HUES48 (cell line): ENCODE measurements at regions not wholly inside any gene's neighbourhood (a gene's known extent, or its start where the extent isn't known, plus 50 kb on each side); places are given as distances from the start of the nearest gene placed in this dataset.

Experiments used
- H3K27ac ChIP-seq: one replicate; pipeline ENCODE4 v1.7.0; 2013; ENCODE audit warnings: low read depth, low read length, inconsistent platforms
- H3K27me3 ChIP-seq: 2 replicates; pipeline ENCODE4 v1.6.1; 2013; ENCODE audit warnings: mild to moderate bottlenecking, low read length; ENCODE audit not compliant: control insufficient read depth, insufficient read depth
- H3K36me3 ChIP-seq: 2 replicates; pipeline ENCODE4 v1.6.1; 2013; ENCODE audit warnings: low read length; ENCODE audit not compliant: control insufficient read depth, insufficient read depth
- H3K4me1 ChIP-seq: 2 replicates; pipeline ENCODE4 v1.6.1; 2013; ENCODE audit warnings: mild to moderate bottlenecking, low read length; ENCODE audit not compliant: control insufficient read depth, insufficient read depth
- H3K4me3 ChIP-seq: 2 replicates; pipeline ENCODE4 v1.5.1; 2013; ENCODE audit warnings: mild to moderate bottlenecking, low read depth, low read length
- H3K9ac ChIP-seq: 2 replicates; pipeline ENCODE4 v1.6.1; 2013; ENCODE audit warnings: mild to moderate bottlenecking, low read depth, low read length, moderate library complexity
- H3K9me3 ChIP-seq: 2 replicates; pipeline ENCODE4 v1.6.1; 2013; ENCODE audit warnings: low read length; ENCODE audit not compliant: control insufficient read depth, insufficient read depth

DNA sequence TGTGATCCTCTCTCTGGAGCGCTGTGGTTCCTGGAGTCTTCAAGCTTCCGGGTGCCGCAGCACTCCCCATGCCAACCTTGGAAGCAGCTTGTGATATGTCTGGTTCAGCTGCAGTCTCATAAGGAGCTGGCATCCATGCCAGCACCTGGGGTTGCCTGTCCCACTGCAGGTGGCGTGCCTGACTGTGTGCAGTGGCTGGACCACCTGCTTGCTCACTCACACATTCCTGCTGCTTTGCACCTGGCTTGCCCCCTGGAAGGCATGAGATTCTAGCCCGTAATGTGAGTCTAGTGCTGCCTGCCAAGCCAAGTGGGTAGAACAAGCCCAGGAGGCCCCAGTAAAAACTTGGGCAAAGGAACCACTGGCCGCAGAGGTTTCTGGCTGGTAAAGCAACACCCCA lies 687.2 kb upstream of the AADAT start:
- Histone ChIP-seq H3K27ac (no peak overlapping the region), H3K36me3 (no peaks in the 10 kb centered on the region), H3K4me1 (no peaks in the 10 kb centered on the region), H3K27me3 (no peaks in the 10 kb centered on the region), H3K4me3 (no peak overlapping the region), H3K9me3 (no peaks in the 10 kb centered on the region), H3K9ac (no peak overlapping the region)

DNA sequence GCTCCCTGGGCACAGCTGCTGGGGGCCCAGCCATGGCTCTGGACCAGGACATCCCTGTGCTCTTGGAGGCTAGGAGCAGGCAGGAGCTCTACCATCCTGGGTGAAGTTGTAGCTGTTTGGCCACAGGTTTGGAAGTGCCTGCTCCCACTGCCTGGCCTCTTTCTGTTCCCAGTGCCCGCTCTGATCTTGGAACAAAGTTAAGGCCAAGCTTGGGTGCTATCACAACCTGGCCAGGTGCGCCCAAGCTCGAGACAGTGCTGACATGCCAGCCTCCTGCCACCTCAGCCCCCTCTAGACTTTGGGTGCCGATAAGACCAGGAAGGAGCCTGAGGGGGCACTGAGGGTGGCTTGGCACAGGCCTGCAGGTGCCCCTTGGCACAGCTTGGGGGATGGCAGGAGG lies 686.1 kb upstream of the AADAT start:
- Histone ChIP-seq H3K27ac (no peak overlapping the region), H3K9ac (no peak overlapping the region), H3K9me3 (no peaks in the 10 kb centered on the region), H3K4me3 (no peak overlapping the region), H3K27me3 (no peaks in the 10 kb centered on the region), H3K36me3 (no peaks in the 10 kb centered on the region), H3K4me1 (no peaks in the 10 kb centered on the region)

DNA sequence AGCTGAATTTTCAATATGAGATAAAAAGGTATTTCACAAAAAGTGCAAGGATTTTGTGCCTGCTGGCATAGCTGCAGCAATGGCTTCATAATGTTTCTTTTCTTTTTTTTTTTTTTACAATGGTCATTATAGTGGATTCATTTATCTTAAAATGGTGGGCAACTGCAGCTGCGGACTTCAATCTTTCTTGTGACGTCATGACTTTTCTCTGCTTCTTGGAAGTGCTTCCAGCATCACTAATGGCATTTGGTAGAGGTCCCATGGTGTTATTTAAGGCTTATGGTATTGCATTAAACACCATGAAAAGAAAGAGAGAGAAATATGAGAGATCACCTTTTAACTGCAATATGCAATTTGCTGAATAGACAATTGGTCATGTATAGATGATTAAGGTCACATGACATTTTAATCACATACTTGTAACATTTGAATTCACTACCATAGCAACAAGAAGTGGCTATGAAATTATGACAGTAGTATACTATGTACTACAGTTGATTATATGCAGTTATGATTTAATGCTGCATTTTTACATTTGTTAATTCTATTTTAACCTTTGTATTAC lies 684.0 kb upstream of the AADAT start:
- H3K4me1 ChIP-seq: no peaks in the 10 kb centered on the region
- H3K27me3 ChIP-seq: no peaks in the 10 kb centered on the region
- no peak overlapping the region for H3K9ac ChIP-seq
- no peaks in the 10 kb centered on the region for H3K9me3 ChIP-seq
- no peaks in the 10 kb centered on the region for H3K36me3 ChIP-seq
- no peak overlapping the region for H3K4me3 ChIP-seq
- H3K27ac ChIP-seq: no peak overlapping the region

DNA sequence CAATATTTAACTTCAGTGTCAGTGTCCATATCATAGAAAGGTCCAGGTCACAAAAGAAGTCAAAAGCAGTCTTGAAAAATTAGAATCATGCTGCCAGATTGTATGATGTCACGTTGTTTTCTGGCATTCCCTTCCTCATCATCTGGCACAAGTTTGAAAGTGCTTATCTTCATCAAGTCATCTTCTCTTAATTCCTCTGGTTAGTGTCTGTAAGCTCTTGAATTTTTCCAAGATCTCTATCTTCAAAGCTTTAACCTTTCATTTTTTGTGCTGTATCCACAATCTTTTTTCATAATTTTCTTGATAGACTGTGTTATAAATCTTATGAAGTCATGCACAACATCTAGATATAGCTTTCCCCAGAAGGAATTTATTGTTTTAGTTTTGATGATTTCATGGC lies 682.7 kb upstream of the AADAT start:
- Histone ChIP-seq H3K4me3 (no peak overlapping the region), H3K9ac (no peak overlapping the region), H3K9me3 (no peaks in the 10 kb centered on the region), H3K27ac (no peak overlapping the region), H3K4me1 (no peaks in the 10 kb centered on the region), H3K27me3 (no peaks in the 10 kb centered on the region), H3K36me3 (no peaks in the 10 kb centered on the region)

DNA sequence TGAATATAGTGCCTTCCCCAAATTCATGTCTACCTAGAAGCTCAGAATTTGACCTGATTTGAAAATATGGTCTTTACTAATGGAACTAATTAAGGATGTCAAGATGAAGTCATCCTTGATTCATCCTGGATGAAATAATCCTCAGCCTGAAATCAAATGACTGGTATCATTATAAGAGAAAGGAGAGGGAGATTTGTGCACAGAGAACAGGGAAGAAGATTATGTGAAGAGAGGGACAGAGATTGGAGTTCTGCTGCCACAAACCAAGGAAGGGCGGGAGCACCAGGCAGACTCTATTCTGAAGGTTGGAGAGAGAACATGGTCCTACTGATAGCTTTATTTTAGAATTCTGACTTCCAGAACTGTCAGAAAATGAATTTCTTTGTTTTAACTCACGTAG lies 680.9 kb upstream of the AADAT start:
- H3K4me3 ChIP-seq: no peak overlapping the region
- no peak overlapping the region for H3K27ac ChIP-seq
- no peak overlapping the region for H3K9ac ChIP-seq
- H3K36me3 ChIP-seq: no peaks in the 10 kb centered on the region
- H3K4me1 ChIP-seq: no peaks in the 10 kb centered on the region
- H3K27me3 ChIP-seq: no peaks in the 10 kb centered on the region
- H3K9me3 ChIP-seq: no peaks in the 10 kb centered on the region

DNA sequence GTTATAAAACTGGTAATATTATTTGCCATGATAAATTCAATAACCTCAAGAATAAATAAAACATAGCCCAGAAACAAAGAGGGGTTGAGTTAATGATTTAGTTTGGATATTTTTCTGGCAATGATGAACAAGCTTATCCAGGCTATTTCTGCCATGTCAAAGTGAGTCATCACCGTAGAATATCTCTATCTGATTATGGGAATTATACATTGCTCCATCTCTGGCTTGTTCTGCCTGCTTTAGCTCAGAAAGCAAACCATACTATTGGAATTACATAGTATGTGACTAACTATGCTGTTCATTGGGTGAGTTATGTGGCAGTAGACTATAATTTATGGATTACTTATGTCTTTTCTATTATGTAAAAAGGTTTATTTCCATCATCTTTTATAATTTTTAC lies 680.1 kb upstream of the AADAT start:
- no peaks in the 10 kb centered on the region for H3K36me3 ChIP-seq
- H3K4me1 ChIP-seq: no peaks in the 10 kb centered on the region
- H3K27ac ChIP-seq: no peak overlapping the region
- no peak overlapping the region for H3K4me3 ChIP-seq
- H3K27me3 ChIP-seq: no peaks in the 10 kb centered on the region
- no peaks in the 10 kb centered on the region for H3K9me3 ChIP-seq
- H3K9ac ChIP-seq: no peak overlapping the region

DNA sequence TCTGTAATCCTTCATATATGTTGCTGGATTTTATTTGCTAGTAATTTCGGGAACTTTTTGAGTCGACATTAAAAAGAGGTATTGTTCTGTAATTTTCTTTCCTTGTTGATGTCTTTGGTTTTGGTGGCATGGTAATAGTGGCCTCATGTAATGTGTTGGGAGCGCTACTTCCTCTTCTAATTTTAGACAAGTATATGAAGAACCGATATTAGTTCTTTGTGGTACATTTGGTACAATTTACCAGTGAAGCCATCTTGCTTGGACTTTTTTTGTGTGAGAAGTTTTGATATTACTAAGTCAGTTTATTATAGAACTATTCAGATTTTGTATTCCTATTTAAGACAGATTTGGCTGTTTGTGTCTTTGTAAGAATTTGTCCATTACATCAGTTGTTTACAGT lies 669.2 kb upstream of the AADAT start:
- H3K27ac ChIP-seq: no peak overlapping the region
- H3K9me3 ChIP-seq: peaks cover 11% of the 10 kb centered on the region
- no peaks in the 10 kb centered on the region for H3K27me3 ChIP-seq
- H3K4me1 ChIP-seq: no peaks in the 10 kb centered on the region
- H3K9ac ChIP-seq: no peak overlapping the region
- no peak overlapping the region for H3K4me3 ChIP-seq
- no peaks in the 10 kb centered on the region for H3K36me3 ChIP-seq

DNA sequence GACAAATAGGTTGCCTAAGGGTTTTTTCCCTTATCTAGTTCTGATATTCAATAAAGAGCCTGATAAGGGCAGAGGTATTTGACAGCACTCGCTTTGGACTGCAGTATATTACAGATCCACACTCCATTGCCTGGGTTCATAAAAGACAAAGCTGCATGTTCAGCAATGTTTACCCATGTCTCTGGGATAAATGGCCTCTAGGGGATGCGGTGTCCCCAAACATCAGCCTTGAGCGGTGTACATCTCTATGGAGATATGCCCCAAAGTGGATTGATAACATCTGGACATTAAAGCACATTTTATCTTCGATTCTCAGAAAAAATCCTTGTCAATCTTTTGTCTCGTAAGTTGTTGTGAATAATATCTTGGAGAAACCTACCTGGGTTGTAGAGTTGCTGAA lies 660.8 kb upstream of the AADAT start:
- Histone ChIP-seq H3K27me3 (no peaks in the 10 kb centered on the region), H3K27ac (no peak overlapping the region), H3K9me3 (peaks cover 11% of the 10 kb centered on the region), H3K4me3 (no peak overlapping the region), H3K9ac (no peak overlapping the region), H3K36me3 (no peaks in the 10 kb centered on the region), H3K4me1 (peaks cover 6% of the 10 kb centered on the region; the same call in 1 of the 2 replicates)

DNA sequence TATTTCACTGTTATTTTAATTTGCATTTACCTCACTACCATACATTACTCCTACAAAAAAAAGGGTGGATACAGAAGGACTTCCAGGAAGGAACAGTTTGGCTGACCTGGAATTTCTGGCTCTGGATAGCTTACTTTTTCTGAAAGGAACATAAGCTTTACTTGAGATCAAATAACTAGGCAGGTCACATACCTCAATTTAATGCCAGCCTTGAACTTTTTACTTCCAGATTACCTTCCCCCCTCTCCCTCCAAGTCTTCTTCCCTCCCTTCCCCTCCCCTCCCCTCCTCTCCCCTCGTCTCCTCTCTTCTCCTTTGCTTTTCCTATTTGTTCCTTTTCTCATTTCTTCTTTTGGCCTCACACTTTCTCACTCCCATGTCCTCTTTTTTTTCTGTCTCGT lies 659.2 kb upstream of the AADAT start:
- Histone ChIP-seq H3K27me3 (no peaks in the 10 kb centered on the region), H3K4me3 (no peak overlapping the region), H3K9me3 (no peaks in the 10 kb centered on the region), H3K36me3 (no peaks in the 10 kb centered on the region), H3K27ac (no peak overlapping the region), H3K9ac (no peak overlapping the region), H3K4me1 (peaks cover 6% of the 10 kb centered on the region; the same call in 1 of the 2 replicates)

DNA sequence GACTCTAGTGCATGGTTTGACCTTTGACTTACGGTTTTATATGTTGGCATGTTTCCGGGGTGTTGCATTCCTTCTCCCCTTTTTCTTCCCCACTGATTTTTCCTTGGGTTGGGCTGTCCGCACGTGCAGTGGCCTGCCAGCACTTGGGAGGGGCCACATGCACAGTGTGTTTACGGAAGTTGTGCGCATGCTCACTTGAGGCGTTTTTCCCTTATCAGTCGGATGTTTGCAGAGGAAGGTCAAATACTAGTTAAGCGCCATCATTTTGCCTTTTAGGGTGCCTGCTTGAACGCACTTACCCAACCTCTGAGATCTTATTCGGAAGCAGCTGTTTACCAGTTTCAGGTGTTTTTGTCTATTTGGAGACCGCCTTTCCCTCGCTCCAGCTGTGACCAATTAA lies 653.9 kb upstream of the AADAT start:
- no peaks in the 10 kb centered on the region for H3K27me3 ChIP-seq
- no peak overlapping the region for H3K4me3 ChIP-seq
- H3K36me3 ChIP-seq: no peaks in the 10 kb centered on the region
- H3K9ac ChIP-seq: no peak overlapping the region
- peaks cover 15% of the 10 kb centered on the region; the same call in 1 of the 2 replicates for H3K4me1 ChIP-seq
- H3K9me3 ChIP-seq: no peaks in the 10 kb centered on the region
- no peak overlapping the region for H3K27ac ChIP-seq

DNA sequence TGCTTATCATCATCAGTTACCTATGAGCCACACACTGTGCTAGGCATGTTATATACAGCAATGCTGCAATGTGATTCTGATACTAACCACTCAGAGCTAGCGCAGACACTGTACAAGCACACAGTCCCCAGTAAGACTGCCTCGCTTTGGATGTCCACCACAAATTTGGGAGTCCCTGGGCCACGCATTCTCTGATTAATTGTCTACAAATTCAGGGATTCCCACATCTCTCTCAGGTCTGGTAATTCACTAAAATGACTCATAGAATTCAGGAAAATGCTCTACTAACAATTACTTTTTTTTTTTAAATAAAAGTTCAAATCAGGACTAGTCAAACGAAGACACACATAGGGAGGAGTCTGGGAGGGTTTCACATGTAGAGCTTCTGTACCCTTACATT lies 652.1 kb upstream of the AADAT start:
- H3K4me3 ChIP-seq: no peak overlapping the region
- no peak overlapping the region for H3K9ac ChIP-seq
- H3K27me3 ChIP-seq: no peaks in the 10 kb centered on the region
- peaks cover 15% of the 10 kb centered on the region; the same call in 1 of the 2 replicates for H3K4me1 ChIP-seq
- no peaks in the 10 kb centered on the region for H3K36me3 ChIP-seq
- H3K9me3 ChIP-seq: no peaks in the 10 kb centered on the region
- no peak overlapping the region for H3K27ac ChIP-seq

DNA sequence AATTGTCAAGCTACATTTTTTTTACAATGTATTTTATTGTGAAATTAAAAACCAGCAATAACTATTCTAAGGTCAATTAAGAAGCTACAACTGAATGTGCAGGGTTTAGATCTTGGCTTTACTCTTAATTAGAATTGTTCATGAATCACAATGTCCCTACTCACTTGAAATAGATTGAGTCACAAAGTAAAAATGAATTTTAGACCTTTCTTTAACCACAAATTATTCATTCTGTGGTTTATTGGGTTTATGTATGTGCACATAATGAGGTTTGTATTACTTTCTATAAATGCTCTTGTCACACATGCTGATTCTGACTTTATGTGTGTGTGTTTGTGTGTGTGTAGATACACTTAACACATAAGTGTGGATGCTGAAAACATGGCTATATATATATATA lies 647.0 kb upstream of the AADAT start:
- H3K27ac ChIP-seq: no peak overlapping the region
- H3K4me3 ChIP-seq: no peak overlapping the region
- no peaks in the 10 kb centered on the region for H3K9me3 ChIP-seq
- no peaks in the 10 kb centered on the region for H3K36me3 ChIP-seq
- H3K27me3 ChIP-seq: no peaks in the 10 kb centered on the region
- no peak overlapping the region for H3K9ac ChIP-seq
- H3K4me1 ChIP-seq: no peaks in the 10 kb centered on the region
